ENCODE measurements at regions not wholly inside any gene's neighbourhood (a gene's known extent, or its start where the extent isn't known, plus 50 kb on each side); places are given as distances from the start of the nearest gene placed in this dataset.

- no peak for DNase-seq
Measured at GRCh38 chr9:13990331-13990730, 323.6 kb downstream of the NFIB start.

GRCh38 chr9:13988944-13989343 lies 325.0 kb downstream of the NFIB start:
- DNase-seq, result no peak

- no peak for DNase-seq
Measured at GRCh38 chr9:13983607-13984006, 330.3 kb downstream of the NFIB start.

GRCh38 chr9:13979941-13980318 lies 334.0 kb downstream of the NFIB start:
- no peak for DNase-seq

- DNase-seq, result no peak
Measured at GRCh38 chr9:13975611-13976290, 338.2 kb downstream of the NFIB start.

DNA sequence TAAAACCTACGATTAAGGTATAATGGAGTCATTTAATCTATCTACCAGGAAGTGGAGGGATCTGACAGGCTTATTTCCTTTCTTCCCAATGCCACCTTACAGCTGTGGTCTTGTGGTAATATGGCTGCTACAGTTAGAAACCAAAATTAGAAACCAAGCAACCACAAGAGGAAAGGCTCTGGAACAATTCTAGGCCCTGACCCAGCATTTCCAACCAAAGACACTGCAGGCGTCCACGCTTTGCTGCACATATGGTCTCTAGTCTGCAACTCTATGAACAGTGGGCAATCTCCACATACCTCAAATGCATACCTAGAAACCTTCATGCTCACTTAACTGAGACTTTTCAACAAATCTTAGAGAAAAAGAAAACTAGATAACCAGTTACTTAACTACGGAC lies 339.1 kb downstream of the NFIB start:
- no peak for DNase-seq

DNA sequence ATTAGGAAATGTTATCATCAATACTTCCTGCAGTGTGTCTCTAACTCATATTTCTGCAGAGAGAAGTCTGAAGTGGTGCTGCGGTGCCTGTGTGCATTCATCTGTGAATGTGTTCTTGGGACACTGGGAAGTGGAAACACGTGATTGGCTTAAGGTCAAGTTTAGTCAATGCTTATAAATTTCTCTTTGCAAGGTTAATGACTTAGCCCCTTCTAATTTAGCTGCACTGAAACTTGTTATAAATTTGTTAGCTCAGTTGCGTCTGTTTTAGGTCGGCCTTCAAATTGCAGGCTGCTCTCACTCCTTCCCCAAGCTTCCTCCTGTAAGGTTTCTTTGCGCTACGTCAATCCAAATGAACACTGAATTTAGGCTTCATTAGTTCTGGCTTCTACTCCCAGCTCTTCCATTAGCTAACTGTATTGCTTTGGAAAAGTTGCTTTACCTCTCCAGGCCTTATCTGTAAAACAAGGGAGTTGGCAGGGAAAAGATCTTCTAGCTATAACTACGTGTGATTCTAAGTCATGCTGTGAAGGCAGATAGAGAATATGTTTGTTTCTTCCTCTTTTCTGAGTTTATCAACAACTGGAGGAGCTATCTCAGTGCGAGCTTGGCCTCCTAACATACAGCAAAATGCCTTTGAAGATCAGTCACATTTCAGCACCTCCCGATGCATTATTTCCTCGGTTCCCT lies 341.8 kb downstream of the NFIB start:
- no peak for DNase-seq

- DNase-seq, result no peak
Measured at GRCh38 chr9:13971415-13971814, 342.5 kb downstream of the NFIB start.

DNA sequence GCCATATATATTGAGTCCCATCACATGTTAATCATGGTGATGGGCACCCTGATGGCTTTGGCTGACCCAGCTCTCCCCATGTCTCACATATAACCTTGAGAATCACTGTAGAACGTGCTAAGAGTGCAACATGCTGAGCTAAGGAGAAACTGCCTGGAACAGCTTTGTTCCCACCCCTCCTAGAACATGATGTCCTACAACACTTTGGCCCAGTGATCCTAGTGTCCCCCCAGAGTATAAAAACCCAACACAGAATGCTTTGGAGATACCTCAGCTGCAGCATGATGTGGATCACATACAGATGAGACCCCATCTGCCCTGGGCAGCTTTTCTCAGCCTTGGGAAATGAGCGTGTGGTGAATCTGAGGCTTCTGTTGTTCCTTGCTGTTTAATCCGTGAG lies 343.5 kb downstream of the NFIB start:
- DNase-seq, result no peak

GRCh38 chr9:13970018-13970417 lies 343.9 kb downstream of the NFIB start:
- no peak for DNase-seq

- DNase-seq, result no peak
Measured at GRCh38 chr9:13967438-13967837, 346.5 kb downstream of the NFIB start.

DNA sequence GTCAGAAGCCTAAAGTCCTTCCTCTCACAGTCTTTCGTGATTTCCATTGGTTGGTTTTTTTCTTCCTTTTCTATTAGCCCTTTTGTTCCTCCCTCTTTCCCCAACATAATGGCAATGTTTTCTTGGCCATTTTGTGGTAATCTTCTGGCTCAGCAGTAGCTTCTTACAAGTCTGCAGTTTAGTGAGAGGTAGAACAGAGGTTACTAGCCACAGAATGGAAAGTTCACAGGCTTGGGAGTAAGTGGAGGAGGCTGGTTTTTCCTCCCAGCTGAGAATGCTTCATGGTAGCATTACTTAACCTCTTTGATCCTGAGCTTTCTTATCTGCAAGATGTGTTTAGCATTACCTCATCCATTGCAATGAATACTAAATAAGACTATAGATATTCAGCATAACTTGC lies 346.9 kb downstream of the NFIB start:
- no peak for DNase-seq

GRCh38 chr9:13963005-13963653 lies 350.8 kb downstream of the NFIB start:
- no peak for DNase-seq

DNA sequence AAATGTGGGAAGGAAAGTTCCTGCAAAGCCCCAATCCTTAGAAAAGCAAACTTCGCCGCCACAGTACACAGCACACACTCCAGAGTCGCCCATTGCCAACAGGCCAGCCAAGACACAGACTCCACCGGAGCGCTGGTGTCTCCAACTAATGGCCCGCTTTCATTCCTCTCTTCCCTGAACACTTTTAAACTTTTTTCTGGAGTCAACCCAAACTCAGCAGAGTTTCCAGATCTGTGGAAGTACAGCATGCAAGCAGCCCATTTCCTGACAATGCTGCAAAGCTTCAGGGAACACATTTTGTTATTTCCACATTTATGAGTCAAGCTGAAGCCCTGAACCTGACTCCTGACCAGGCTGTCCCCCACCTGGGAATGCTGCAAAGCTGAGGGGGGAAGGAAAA lies 351.9 kb downstream of the NFIB start:
- DNase-seq, result no peak

- no peak for DNase-seq
Measured at GRCh38 chr9:13960011-13960765, 353.8 kb downstream of the NFIB start.

DNA sequence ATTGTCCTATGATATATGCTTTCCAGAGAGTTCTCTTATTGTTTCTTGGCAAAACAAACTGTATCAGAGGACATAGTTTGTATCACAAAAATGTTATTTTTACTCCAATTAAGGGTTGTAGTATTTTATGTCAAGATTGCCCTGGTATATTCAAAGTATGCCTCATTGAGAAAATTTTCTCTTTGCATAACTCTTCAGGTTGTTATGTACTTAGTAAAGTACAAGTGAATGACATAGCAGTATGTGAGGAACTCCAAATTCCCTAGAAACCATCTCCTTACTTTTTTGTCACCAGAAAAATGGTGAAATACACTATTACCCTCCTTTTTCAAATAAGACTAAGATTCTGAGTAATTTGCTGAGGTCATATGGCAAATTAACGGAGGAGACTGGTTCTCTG lies 355.3 kb downstream of the NFIB start:
- DNase-seq, result no peak

GRCh38 chr9:13957089-13957488 lies 356.9 kb downstream of the NFIB start:
- no peak for DNase-seq

GRCh38 chr9:13956107-13956506 lies 357.8 kb downstream of the NFIB start:
- no peak for DNase-seq

DNA sequence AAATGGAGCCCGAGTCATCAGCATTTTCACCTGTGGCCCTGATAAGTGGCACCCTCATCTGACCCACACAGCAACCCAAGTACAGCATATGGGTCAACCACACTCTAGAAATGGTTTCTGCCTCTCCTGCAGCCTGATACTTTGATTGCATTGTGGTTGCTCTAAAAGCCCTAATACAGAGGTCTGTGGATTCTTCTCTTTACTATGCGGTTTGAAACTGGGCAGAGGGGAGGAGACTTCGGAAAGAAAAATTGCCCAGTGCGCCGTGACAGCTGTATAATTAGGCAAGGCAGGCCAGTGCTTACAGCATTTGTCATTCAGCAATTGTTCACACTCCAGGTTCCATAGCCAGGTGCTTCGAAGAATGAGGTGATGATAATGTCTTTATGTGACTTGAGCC lies 361.0 kb downstream of the NFIB start:
- peak; percentile 68 for DNase-seq

GRCh38 chr9:13948037-13948436 lies 365.9 kb downstream of the NFIB start:
- DNase-seq, result no peak

GRCh38 chr9:13943176-13943575 lies 370.8 kb downstream of the NFIB start:
- no peak for DNase-seq

GRCh38 chr9:13942695-13943094 lies 371.2 kb downstream of the NFIB start:
- DNase-seq, result no peak

GRCh38 chr9:13942201-13942600 lies 371.7 kb downstream of the NFIB start:
- DNase-seq, result no peak

GRCh38 chr9:13941714-13942113 lies 372.2 kb downstream of the NFIB start:
- no peak for DNase-seq
